NCI-H1417 (cell line): ENCODE measurements at regions not wholly inside any gene's neighbourhood (a gene's known extent, or its start where the extent isn't known, plus 50 kb on each side); places are given as distances from the start of the nearest gene placed in this dataset.
"Not testable (repeated sequence)": the region's sequence is repeated elsewhere in the genome, so short reads cannot be mapped to it uniquely, and the experiment has no call there.

Experiments used
- DNase-seq, 3 experiments: peaks; one replicate each; lab custom pipeline; 2025; lab: John Stamatoyannopoulos, UW

- DNase-seq, result no peak
These were observed 114.2 kb upstream of the SPACA7 start for GRCh38 chr13:112261924-112262323.

DNA sequence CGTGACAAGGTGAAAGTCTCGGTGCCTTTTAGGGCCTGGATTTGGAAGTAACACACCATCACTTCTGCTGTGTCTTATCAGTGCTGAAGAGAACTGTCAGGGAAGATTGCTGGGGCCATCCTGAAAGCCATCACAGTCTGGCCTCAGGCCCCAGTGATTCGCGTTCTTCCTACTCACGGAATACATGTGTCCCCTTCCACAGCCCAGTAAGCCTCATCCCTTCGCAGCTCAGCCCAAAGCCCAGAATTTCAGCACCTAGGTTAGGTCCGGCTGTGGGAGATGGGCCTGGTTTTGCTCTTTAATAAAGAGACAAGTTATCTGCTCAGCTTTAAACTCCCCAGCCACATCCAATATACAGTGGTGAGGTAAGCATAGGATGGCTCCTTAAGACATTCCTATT is 113.0 kb upstream of the SPACA7 start:
- no peak for DNase-seq

- no peak for DNase-seq
These were observed 108.5 kb upstream of the SPACA7 start for GRCh38 chr13:112267660-112268059.

DNA sequence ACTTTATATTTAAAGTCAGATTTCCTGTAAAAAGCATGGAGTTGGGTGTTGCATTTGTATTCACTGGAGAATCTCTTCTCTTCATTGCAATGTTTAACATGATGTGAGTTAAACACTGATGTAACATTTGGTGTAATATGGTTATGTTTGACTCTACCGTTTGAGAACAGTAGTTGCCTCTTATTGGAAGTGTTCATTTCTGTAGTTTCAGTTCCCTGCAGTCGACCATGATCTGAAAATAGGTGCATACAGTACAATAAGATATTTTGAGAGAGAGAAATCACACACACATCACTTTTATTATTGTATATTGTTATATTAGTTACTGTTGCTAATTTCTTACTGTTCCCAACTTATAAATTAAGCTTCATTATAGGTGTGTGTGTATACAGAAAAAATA is 105.2 kb upstream of the SPACA7 start:
- no peak for DNase-seq

- DNase-seq, result not testable (repeated sequence)
These were observed 89.4 kb upstream of the SPACA7 start for GRCh38 chr13:112286733-112287132.

- DNase-seq, result no peak
These were observed 55.9 kb upstream of the SPACA7 start for GRCh38 chr13:112320303-112320702.

- no peak for DNase-seq
These were observed 53.6 kb upstream of the SPACA7 start for GRCh38 chr13:112322557-112322956.

GRCh38 chr13:112324116-112324515 is 52.0 kb upstream of the SPACA7 start:
- DNase-seq, result peak in 1 of 3 experiments; percentile 35

GRCh38 chr13:112325142-112325808 is 50.9 kb upstream of the SPACA7 start:
- peak in 2 of 3 experiments; percentile 32 to 63 for DNase-seq

DNA sequence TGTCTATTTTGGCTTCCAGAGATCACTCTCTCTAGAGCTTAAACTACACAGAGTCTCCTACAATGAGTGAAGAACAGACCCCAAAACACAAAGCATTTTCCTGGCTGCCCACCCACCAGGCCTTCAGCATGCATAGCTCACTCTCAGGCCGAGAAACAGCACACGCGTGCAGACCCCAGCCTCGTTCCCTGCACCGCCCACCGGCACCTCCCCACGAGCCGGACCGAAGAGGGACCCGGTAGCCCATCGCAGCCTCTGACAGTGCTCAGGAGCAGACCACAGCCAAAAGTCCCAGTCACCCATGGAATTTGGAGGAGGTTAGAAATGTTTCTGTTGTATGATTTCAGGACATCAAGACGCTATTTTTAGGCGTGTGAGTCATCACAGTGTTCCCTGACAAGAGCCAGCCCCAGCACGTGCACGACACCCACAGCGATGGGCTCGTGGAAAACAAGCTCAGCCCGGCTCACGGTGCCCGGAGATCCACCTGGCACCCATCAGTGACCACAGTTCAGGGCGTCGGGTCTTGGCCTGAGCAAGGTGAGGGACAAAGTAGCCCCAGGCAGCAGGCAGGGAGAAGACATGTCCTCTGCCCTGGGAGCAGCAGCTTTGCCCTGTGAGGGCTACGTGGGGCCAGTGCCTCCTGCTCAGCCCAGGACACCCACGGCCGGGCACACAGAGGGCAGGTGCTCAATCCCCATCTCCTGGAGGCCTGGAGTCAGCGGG is 50.1 kb upstream of the SPACA7 start:
- DNase-seq, result no peak
